Neural cell (in vitro differentiated cells): ENCODE measurements at regions not wholly inside any gene's neighbourhood (a gene's known extent, or its start where the extent isn't known, plus 50 kb on each side); places are given as distances from the start of the nearest gene placed in this dataset.

ENCODE experiments used
- CTCF ChIP-seq: fragments of 450-650 bp; IDR thresholded peaks from 2 replicates; pipeline ENCODE4 v1.5.1; 2014; ENCODE audit warnings: antibody characterized with exemption, mild to moderate bottlenecking, moderate library complexity; ENCODE audit not compliant: poor library complexity, severe bottlenecking
- MXI1 ChIP-seq: fragments of 450-650 bp; conservative IDR thresholded peaks from 2 replicates; pipeline ENCODE4 v1.6.1; 2014; ENCODE audit warnings: antibody characterized with exemption, mild to moderate bottlenecking; ENCODE audit not compliant: poor library complexity, severe bottlenecking

DNA sequence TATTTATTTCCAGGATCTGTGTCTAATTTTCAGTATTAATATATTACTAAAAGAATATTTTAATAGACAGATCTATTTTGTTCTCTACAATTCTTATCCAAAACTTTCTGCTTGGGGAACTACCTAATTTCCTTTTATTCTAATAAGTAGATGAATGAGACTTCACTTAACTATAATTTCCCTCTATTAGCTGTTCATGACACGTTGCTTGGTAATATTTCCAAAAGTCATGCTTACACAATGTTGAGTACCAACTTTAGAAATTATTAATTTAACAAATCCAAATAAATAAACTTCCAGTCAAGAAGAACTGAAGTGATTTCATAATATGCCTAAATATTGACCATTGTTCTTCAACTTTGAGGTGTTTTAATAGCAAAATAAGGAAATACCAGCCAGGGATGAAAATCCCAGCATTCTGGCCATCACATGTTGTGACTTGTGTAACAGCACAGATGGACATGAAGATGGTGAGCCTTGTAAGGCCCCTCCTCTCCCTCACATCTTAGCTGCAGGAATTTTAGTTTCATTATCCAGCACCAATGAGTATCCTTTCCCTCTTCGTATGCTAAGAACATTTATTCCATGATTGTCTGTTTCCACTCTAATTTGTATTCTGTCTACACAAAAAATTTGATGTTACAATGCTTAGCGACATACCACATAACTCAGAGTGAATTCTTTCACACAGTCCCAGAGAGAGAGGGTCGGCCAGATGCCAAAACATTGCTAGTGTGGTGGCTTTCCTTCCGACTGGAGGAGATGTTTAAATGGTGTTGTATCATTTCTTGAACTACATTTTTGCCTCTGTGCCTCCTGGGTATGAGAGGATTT is 137.5 kb downstream of the FOXA2 start:
- TF ChIP-seq CTCF, result no peak
- TF ChIP-seq MXI1, result no peak
